ENCODE measurements at regions not wholly inside any gene's neighbourhood (a gene's known extent, or its start where the extent isn't known, plus 50 kb on each side); places are given as distances from the start of the nearest gene placed in this dataset.

- Histone ChIP-seq H3K9me3 (ENCODE audit: control insufficient read depth, low read depth, low read length) (no peaks in the 10 kb centered on the region), H3K4me3 (ENCODE audit: control insufficient read depth in 2 of 3, extremely low read depth in 1 of 3, insufficient read depth in 2 of 3, low read depth in 1 of 3, low read length in 3 of 3) (no peak overlapping the region), H3K27me3 (ENCODE audit: control insufficient read depth, extremely low read depth, insufficient read depth, low read length) (no peaks in the 10 kb centered on the region), H3K36me3 (ENCODE audit: control insufficient read depth in 2 of 2, extremely low read depth in 1 of 2, insufficient read depth in 2 of 2, low read length in 2 of 2) (no peaks in the 10 kb centered on the region), H3K9me1 (ENCODE audit: control insufficient read depth, extremely low read depth, insufficient read depth, low read length) (no peaks in the 10 kb centered on the region), H3K9ac (ENCODE audit: control insufficient read depth, extremely low read depth, insufficient read depth, low read length) (no peak overlapping the region), H3K4me2 (ENCODE audit: control insufficient read depth, extremely low read depth, insufficient read depth, low read depth, low read length) (no peak overlapping the region), H3K4me1 (ENCODE audit: control insufficient read depth, extremely low read depth, insufficient read depth, low read length) (no peaks in the 10 kb centered on the region), H4K20me1 (ENCODE audit: control insufficient read depth, extremely low read depth, insufficient read depth, low read length) (no peaks in the 10 kb centered on the region), H3K27ac (ENCODE audit: control insufficient read depth, insufficient read depth, low read length) (no peak overlapping the region), H2AFZ (ENCODE audit: control insufficient read depth, low read length) (no peak overlapping the region), H3K79me2 (ENCODE audit: control insufficient read depth, insufficient read depth, low read length) (no peaks in the 10 kb centered on the region)
- FAIRE-seq (peak; percentile 23), DNase-seq (ENCODE audit: low read depth, low spot score) (no peak)
- TF ChIP-seq EZH2 (IDR thresholded peaks at IDR 0.05; ENCODE audit: low read length) = no peak
- TF ChIP-seq, protein P1, sequence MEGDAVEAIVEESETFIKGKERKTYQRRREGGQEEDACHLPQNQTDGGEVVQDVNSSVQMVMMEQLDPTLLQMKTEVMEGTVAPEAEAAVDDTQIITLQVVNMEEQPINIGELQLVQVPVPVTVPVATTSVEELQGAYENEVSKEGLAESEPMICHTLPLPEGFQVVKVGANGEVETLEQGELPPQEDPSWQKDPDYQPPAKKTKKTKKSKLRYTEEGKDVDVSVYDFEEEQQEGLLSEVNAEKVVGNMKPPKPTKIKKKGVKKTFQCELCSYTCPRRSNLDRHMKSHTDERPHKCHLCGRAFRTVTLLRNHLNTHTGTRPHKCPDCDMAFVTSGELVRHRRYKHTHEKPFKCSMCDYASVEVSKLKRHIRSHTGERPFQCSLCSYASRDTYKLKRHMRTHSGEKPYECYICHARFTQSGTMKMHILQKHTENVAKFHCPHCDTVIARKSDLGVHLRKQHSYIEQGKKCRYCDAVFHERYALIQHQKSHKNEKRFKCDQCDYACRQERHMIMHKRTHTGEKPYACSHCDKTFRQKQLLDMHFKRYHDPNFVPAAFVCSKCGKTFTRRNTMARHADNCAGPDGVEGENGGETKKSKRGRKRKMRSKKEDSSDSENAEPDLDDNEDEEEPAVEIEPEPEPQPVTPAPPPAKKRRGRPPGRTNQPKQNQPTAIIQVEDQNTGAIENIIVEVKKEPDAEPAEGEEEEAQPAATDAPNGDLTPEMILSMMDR (optimal IDR thresholded peaks at IDR 0.05 in 1 of 3, IDR thresholded peaks at IDR 0.05 in 1 of 3, conservative IDR thresholded peaks at IDR 0.05 in 1 of 3; ENCODE audit: extremely low read depth in 1 of 3, insufficient read depth in 2 of 3, low read length in 3 of 3) = no peak
- dilution Hi-C loops (cut with MboI; ENCODE audit: extremely low pct_ligation_motif_present, low sequenced_read_pairs) = no loop called here
Observed at GRCh38 chr14:34241185-34241711, 220.8 kb downstream of the SPTSSA start.

- Histone ChIP-seq H3K27me3 (ENCODE audit: control insufficient read depth, extremely low read depth, insufficient read depth, low read length) (no peaks in the 10 kb centered on the region), H3K27ac (ENCODE audit: control insufficient read depth, insufficient read depth, low read length) (no peak overlapping the region), H4K20me1 (ENCODE audit: control insufficient read depth, extremely low read depth, insufficient read depth, low read length) (no peaks in the 10 kb centered on the region), H3K4me1 (ENCODE audit: control insufficient read depth, extremely low read depth, insufficient read depth, low read length) (no peaks in the 10 kb centered on the region), H3K9ac (ENCODE audit: control insufficient read depth, extremely low read depth, insufficient read depth, low read length) (no peak overlapping the region), H3K79me2 (ENCODE audit: control insufficient read depth, insufficient read depth, low read length) (no peaks in the 10 kb centered on the region), H2AFZ (ENCODE audit: control insufficient read depth, low read length) (no peak overlapping the region), H3K9me3 (ENCODE audit: control insufficient read depth, low read depth, low read length) (no peaks in the 10 kb centered on the region), H3K36me3 (ENCODE audit: control insufficient read depth in 2 of 2, extremely low read depth in 1 of 2, insufficient read depth in 2 of 2, low read length in 2 of 2) (no peaks in the 10 kb centered on the region), H3K4me3 (ENCODE audit: control insufficient read depth in 2 of 3, extremely low read depth in 1 of 3, insufficient read depth in 2 of 3, low read depth in 1 of 3, low read length in 3 of 3) (no peak overlapping the region), H3K4me2 (ENCODE audit: control insufficient read depth, extremely low read depth, insufficient read depth, low read depth, low read length) (no peak overlapping the region), H3K9me1 (ENCODE audit: control insufficient read depth, extremely low read depth, insufficient read depth, low read length) (no peaks in the 10 kb centered on the region)
- FAIRE-seq = no peak
- TF ChIP-seq, protein P1 (optimal IDR thresholded peaks at IDR 0.05 in 1 of 3, IDR thresholded peaks at IDR 0.05 in 1 of 3, conservative IDR thresholded peaks at IDR 0.05 in 1 of 3; ENCODE audit: extremely low read depth in 1 of 3, insufficient read depth in 2 of 3, low read length in 3 of 3) = no peak
- TF ChIP-seq EZH2 (IDR thresholded peaks at IDR 0.05; ENCODE audit: low read length) = no peak
- DNase-seq (ENCODE audit: low read depth, low spot score) = no peak
- dilution Hi-C loops (cut with MboI; ENCODE audit: extremely low pct_ligation_motif_present, low sequenced_read_pairs) = no loop called here
Observed at GRCh38 chr14:34238610-34239009, 223.4 kb downstream of the SPTSSA start.

Data from keratinocyte (primary cell).